OCI-LY1 (cell line): ENCODE measurements at regions not wholly inside any gene's neighbourhood (a gene's known extent, or its start where the extent isn't known, plus 50 kb on each side); places are given as distances from the start of the nearest gene placed in this dataset.

Experiments
- EZH2 ChIP-seq: fragments of 200-600 bp; sonication (generic), shearing (Covaris generic); IDR thresholded peaks from 2 replicates; pipeline ENCODE4 v1.8.0; 2017; ENCODE audit warnings: borderline replicate concordance, mixed run types, mild to moderate bottlenecking, antibody characterized with exemption, low read length, moderate library complexity, mixed read lengths
- TF ChIP-seq, protein P1 (sequence below): fragments of 200-600 bp; sonication (generic), shearing (Covaris generic); IDR thresholded peaks from 2 replicates; pipeline ENCODE4 v1.5.1; 2017; ENCODE audit warnings: mild to moderate bottlenecking, antibody characterized with exemption, low read length, moderate library complexity, mixed read lengths

DNA sequence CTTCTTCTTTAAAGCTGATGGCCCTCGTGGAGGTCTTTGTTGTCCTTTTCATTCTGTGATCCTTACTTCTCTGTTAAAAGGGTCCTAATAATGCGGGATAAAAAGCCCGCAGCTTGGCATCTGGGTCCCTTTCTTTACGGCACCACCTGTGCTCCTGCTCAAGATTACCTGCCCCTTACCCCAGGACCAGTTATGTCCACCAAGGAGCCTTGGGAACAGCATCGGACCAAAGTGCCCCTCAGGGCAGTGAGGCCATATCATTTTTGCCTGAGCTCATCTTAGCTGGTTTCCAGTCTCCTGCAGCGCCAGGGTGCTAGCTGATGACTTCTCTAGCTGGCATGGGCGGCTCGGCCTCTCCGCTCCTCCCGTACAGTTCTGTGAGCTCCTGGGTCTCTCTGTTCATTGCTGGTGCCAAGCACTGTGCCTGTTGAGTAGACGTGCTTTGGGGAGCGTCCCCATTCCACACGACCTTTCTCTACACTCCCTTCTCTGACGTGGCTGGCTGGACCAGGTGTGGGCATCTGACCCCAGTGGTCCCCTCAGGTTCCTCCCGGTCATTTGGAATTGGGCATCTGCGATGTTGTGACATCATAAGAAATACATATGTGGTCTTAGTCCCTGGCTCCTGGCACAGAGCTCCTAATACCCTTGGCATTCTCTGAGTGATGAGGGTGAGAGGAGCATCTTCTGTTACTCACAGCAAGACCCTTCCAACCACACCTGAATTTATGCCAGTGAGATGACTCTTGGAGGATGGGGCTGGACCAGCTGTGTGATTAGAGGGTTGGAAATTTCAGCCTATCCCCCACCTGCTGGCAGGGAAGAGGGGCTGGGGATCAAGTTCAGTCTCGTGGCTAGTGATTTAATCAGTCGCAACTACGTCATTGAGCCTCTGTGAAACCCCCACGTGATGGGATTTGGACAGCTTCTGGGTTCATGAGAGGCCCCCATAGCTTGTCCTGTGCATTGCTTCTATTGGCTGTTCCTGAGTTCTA is 134.2 kb upstream of the HS6ST1 start:
- TF ChIP-seq, protein P1, sequence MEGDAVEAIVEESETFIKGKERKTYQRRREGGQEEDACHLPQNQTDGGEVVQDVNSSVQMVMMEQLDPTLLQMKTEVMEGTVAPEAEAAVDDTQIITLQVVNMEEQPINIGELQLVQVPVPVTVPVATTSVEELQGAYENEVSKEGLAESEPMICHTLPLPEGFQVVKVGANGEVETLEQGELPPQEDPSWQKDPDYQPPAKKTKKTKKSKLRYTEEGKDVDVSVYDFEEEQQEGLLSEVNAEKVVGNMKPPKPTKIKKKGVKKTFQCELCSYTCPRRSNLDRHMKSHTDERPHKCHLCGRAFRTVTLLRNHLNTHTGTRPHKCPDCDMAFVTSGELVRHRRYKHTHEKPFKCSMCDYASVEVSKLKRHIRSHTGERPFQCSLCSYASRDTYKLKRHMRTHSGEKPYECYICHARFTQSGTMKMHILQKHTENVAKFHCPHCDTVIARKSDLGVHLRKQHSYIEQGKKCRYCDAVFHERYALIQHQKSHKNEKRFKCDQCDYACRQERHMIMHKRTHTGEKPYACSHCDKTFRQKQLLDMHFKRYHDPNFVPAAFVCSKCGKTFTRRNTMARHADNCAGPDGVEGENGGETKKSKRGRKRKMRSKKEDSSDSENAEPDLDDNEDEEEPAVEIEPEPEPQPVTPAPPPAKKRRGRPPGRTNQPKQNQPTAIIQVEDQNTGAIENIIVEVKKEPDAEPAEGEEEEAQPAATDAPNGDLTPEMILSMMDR = no peak
- TF ChIP-seq EZH2 = no peak
